ENCODE measurements at regions not wholly inside any gene's neighbourhood (a gene's known extent, or its start where the extent isn't known, plus 50 kb on each side); places are given as distances from the start of the nearest gene placed in this dataset.

GRCh38 chr13:44053208-44053607 is 173.5 kb downstream of the LACC1 start:
- DNase-seq (ENCODE audit: low read depth in 2 of 2) = no peak

DNA sequence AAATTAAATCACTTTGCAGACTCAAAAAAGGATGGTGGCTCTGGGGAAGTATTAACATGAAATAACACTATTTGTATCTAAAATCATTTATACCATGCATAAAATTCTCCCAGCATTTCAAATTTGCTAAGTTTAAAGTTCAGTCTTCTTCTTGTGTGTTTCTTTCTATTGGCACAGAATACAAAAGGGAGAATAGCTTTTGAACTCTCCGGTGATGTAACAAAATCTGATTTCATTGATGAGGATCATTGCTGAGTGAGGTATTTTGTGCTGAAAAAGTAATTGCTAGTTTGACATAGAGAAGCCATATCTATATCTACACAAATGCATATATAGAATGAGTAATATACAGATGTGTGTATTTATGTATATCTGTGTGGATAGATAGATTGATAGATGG is 174.8 kb downstream of the LACC1 start:
- DNase-seq (ENCODE audit: low read depth in 2 of 2) = no peak

DNA sequence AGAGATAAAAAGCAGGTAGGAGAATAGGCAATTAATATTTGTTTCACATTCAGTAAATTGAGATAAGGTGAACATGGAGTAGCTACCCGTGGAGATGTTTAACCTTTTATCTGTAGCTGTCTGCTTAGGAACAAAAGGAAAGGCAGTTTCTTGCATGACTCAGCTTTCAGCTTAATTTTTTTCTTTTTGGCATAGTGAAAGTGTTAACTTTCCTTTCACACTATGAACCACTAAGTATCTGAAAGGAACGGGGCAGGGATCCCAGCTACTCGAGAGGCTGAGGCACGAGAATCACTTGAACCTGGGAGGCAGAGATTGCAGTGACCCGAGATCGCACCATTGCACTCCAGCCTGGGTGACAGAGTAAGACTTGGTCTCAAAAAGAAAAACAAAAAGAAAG is 176.0 kb downstream of the LACC1 start:
- peak in 1 of 2 donors; percentile 12 for DNase-seq (ENCODE audit: low read depth in 2 of 2)

- no peak for DNase-seq (ENCODE audit: low read depth in 2 of 2)
Observed at GRCh38 chr13:44058067-44058466, 178.4 kb downstream of the LACC1 start.

DNA sequence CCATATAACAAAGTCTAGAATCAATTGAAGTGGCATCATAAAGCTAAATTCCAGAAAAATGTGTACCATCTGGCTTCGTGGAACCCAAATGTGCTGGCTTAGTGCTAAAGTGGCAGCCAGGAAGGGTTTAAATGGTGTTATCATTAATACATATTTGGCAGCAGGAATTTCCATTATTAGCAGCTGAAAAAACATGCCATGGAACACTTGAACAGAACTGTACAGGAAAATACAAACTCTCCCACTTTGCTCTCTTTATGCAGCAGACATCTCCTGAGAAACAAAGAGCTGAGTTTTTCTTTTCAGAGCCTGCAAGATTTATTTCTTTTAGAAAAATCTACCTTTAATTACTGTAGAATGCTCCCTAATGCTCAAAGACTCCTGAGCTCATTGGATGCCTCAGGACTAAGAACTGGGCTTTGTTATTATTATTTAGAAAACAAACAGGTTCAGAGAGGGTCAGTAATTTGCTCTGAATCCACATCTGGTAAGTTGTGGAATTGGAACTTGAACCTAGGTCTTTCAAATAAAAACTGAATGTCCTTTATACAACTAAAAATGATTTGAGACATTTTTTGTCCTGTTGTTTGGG is 179.0 kb downstream of the LACC1 start:
- DNase-seq (ENCODE audit: low read depth in 2 of 2) = peak in 1 of 2 donors; percentile 66

- DNase-seq (ENCODE audit: low read depth in 2 of 2) = no peak
Observed at GRCh38 chr13:44061876-44062275, 182.2 kb downstream of the LACC1 start.

GRCh38 chr13:44063467-44063866 is 183.8 kb downstream of the LACC1 start:
- no peak for DNase-seq (ENCODE audit: low read depth in 2 of 2)

- DNase-seq (ENCODE audit: low read depth in 2 of 2) = no peak
Observed at GRCh38 chr13:44063881-44064280, 184.2 kb downstream of the LACC1 start.

- DNase-seq (ENCODE audit: low read depth in 2 of 2) = no peak
Observed at GRCh38 chr13:44064357-44064756, 184.7 kb downstream of the LACC1 start.

GRCh38 chr13:44068169-44068568 is 188.5 kb downstream of the LACC1 start:
- peak in 1 of 2 donors; percentile 20 for DNase-seq (ENCODE audit: low read depth in 2 of 2)

DNA sequence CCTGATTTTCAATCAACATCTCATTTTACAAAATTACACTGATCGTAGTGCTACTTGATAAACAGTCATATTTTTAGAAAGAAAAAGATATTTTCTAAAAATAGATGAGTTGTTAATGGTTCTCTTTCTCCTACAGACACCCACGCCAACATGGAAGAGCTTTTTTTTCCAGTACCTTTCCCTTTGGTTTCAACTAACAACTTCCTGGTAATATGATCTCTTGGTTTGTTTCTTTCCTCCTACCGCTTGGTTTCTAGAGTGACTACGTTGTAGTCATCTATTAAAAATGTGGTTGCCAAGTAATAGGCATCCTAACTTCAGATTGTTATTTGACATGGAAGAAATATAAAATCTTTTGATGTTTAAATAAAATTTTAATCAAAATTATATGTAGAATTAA is 189.0 kb downstream of the LACC1 start:
- DNase-seq (ENCODE audit: low read depth in 2 of 2) = peak; percentile 57 to 80

DNA sequence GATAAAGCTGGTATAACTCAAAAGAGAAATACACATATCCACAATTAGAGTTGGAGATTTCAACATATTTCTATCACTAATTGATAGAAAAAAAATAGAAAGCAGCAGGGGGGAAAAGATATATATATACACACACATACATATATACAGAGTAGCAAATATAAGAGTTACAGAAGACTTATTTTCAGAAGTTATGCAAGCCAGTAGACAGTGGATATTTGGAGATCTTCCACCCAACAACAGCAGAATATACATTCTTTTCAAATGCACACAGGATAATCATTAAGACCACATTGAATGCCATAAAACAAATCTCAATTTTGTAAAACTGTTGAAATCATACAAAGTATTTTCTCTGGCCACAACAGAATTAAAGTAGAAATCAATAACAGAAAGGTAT is 192.8 kb downstream of the LACC1 start:
- no peak for DNase-seq (ENCODE audit: low read depth in 2 of 2)

- no peak for DNase-seq (ENCODE audit: low read depth in 2 of 2)
Observed at GRCh38 chr13:44074611-44075010, 194.9 kb downstream of the LACC1 start.

- peak in 1 of 2 donors; percentile 15 for DNase-seq (ENCODE audit: low read depth in 2 of 2)
Observed at GRCh38 chr13:44075113-44075512, 195.4 kb downstream of the LACC1 start.

- DNase-seq (ENCODE audit: low read depth in 2 of 2) = no peak
Observed at GRCh38 chr13:44078806-44079376, 199.2 kb downstream of the LACC1 start.

DNA sequence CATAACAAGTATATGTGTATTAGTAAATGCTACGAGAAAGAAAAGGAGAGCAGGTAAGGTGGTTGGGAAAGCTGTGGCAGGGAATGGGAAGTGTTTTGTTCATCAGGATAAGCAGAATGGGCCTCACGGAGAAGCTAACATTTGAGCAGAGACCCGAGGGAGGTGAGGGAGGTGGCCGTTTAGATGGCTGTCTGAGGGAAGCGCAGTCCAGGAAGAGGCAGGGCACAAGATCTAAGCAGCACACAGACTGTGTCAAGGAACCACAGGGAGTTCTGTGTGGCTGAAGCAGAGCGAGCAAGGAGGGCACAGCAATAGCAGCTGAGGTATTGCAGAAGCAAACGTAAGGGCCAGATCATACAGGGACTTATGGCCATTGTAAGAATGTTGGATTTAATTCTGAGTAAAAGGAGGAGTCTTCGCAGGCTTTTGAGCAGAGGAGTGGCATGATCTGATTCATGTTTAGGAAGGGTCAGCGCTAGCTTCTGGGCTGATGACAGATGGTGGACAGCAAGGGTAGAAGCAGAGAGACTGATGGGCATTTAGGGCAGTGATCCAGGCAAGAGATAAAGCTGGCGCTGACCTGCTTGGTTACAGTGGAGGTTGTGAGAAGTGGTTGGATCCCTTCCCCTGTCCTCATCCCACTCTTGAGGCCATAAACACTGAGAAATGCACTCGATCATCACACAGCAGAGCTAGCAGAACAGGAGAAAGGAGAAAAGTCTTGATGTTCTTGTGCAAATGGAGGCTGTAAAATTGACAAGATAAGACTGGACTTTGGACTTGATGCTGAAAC is 199.9 kb downstream of the LACC1 start:
- no peak for DNase-seq (ENCODE audit: low read depth in 2 of 2)

DNA sequence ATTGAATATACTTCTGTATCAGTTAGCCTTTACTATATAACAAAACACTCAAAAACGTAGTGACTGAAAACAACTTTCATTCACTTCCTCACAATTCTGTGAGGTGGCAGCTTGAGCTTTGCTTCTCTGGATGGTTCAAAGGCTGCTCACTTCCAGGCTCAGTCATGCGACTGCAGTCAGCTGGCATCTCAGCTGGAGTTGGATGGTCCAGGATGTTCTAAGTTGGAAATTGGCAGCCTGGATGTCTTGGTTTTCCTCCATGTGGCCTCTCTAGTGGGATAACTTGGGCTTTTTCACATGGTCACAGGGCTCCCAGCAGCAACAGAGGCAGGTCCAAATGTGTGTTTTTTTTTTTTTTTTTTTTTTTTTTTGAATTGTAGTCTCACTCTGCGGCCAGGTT is 204.4 kb downstream of the LACC1 start:
- no peak for DNase-seq (ENCODE audit: low read depth in 2 of 2)

GRCh38 chr13:44086389-44086788 is 206.7 kb downstream of the LACC1 start:
- no peak for DNase-seq (ENCODE audit: low read depth in 2 of 2)

GRCh38 chr13:44088411-44088810 is 208.7 kb downstream of the LACC1 start:
- no peak for DNase-seq (ENCODE audit: low read depth in 2 of 2)

GRCh38 chr13:44088991-44089413 is 209.3 kb downstream of the LACC1 start:
- DNase-seq (ENCODE audit: low read depth in 2 of 2) = no peak

DNA sequence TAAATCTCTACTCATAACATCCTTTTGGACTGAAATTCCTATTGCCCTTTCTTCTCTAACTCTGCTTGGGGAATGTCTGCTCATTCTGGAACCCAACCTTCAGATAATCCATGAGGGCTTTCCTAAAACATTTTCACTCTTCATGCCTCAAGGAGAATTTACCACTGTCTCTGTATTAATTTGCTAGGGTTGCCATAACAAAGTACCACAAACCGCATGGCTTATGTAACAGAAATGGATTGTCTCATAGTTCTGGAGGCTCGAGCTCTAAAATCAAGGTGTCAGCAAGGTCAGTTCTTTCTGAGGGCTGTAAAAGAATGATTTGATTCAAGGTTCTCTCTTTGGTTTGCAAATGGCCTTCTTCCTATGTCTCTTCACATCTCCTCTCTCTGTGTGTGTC is 209.7 kb downstream of the LACC1 start:
- no peak for DNase-seq (ENCODE audit: low read depth in 2 of 2)

- DNase-seq (ENCODE audit: low read depth in 2 of 2) = no peak
Observed at GRCh38 chr13:44092078-44092970, 212.6 kb downstream of the LACC1 start.
